ENCODE measurements at regions not wholly inside any gene's neighbourhood (a gene's known extent, or its start where the extent isn't known, plus 50 kb on each side); places are given as distances from the start of the nearest gene placed in this dataset.

DNA sequence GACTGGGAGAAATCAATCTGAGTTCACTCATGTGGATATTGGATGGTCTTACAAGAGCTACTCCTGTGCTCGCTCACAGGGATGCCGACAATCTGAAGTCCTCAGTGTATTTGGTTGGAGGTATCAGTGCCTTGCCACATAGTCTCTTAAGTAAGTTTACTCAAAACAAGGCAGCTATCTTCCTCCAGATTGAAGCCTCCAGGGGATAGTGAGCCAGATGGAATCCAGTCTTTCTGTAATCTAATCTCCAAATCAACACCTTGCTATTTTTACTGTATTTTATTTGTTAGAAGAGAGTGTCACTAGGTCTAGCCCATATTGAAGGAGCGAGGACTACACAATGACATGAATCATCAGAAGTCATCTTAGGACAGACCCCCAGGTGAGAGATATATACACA is 456.6 kb upstream of the POT1 start:
- TF ChIP-seq, protein P1, sequence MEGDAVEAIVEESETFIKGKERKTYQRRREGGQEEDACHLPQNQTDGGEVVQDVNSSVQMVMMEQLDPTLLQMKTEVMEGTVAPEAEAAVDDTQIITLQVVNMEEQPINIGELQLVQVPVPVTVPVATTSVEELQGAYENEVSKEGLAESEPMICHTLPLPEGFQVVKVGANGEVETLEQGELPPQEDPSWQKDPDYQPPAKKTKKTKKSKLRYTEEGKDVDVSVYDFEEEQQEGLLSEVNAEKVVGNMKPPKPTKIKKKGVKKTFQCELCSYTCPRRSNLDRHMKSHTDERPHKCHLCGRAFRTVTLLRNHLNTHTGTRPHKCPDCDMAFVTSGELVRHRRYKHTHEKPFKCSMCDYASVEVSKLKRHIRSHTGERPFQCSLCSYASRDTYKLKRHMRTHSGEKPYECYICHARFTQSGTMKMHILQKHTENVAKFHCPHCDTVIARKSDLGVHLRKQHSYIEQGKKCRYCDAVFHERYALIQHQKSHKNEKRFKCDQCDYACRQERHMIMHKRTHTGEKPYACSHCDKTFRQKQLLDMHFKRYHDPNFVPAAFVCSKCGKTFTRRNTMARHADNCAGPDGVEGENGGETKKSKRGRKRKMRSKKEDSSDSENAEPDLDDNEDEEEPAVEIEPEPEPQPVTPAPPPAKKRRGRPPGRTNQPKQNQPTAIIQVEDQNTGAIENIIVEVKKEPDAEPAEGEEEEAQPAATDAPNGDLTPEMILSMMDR (optimal IDR thresholded peaks at IDR 0.05 in 1 of 3, IDR thresholded peaks at IDR 0.05 in 1 of 3, conservative IDR thresholded peaks at IDR 0.05 in 1 of 3; ENCODE audit: extremely low read depth in 1 of 3, insufficient read depth in 2 of 3, low read length in 3 of 3): no peak
- no peak for TF ChIP-seq EZH2 (IDR thresholded peaks at IDR 0.05; ENCODE audit: low read length)

All from keratinocyte (primary cell).